Thyroid gland (tissue), 4 donors: ENCODE measurements at regions not wholly inside any gene's neighbourhood (a gene's known extent, or its start where the extent isn't known, plus 50 kb on each side); places are given as distances from the start of the nearest gene placed in this dataset.

Experiments
- DNase-seq, 2 donors: peaks; one replicate each; pipeline ENCODE4 v3.0.0-alpha.2; 2019
- H3K27ac ChIP-seq, 3 donors: fragments of 200-600 bp; sonication (generic); 1 replicate in 2 of 3; 2 replicates in 1 of 3; pipeline ENCODE4 v1.5.1; 2016 to 2019; ENCODE audit warnings: mild to moderate bottlenecking in 1 of 3, moderate library complexity in 1 of 3
- H3K27me3 ChIP-seq: fragments of 200-600 bp; sonication (generic); one replicate; pipeline ENCODE4 v1.5.1; 2019
- H3K36me3 ChIP-seq, 2 donors: fragments of 200-600 bp; sonication (generic); one replicate each; pipeline ENCODE4 v1.5.1; 2016 to 2019
- H3K4me1 ChIP-seq, 2 donors: fragments of 200-600 bp; sonication (generic); one replicate each; pipeline ENCODE4 v1.5.1; 2017 to 2019
- H3K4me3 ChIP-seq, 3 donors: fragments of 200-600 bp; sonication (generic); replicated peaks in 1 of 3; 1 replicate in 2 of 3; 2 replicates in 1 of 3; pipeline ENCODE4 v1.5.1; 2016; ENCODE audit warnings: mild to moderate bottlenecking in 1 of 3
- H3K9me3 ChIP-seq: fragments of 200-600 bp; sonication (generic); one replicate; pipeline ENCODE4 v1.5.1; 2017
- POLR2A ChIP-seq, 2 donors: fragments of 450-650 bp; IDR thresholded peaks; one replicate each; pipeline ENCODE4 v1.6.1; 2017; ENCODE audit warnings: antibody characterized with exemption in 2 of 2, mild to moderate bottlenecking in 2 of 2, moderate library complexity in 1 of 2
- WGBS, 2 donors: methylation state at CpG; one replicate each; pipeline ENCODE4 v1.1.5; 2017; 5-methylcytosine and 5-hydroxymethylcytosine counted together
- intact Hi-C: fragments of 100-400 bp; cut with DNase I; formaldehyde crosslinking; loops from one replicate; pipeline ENCODE4 v1.15.1; 2023
- TF ChIP-seq, protein P1 (sequence below), 6 experiments: fragments of 200-600 bp in 3 of 6; fragments of 450-650 bp in 3 of 6; sonication (generic) in 3 of 6; IDR thresholded peaks; one replicate each; pipeline ENCODE4 v1.5.1; 2016 to 2019; ENCODE audit warnings: antibody characterized with exemption in 6 of 6, mild to moderate bottlenecking in 2 of 6, inconsistent platforms in 1 of 6, moderate library complexity in 1 of 6

DNA sequence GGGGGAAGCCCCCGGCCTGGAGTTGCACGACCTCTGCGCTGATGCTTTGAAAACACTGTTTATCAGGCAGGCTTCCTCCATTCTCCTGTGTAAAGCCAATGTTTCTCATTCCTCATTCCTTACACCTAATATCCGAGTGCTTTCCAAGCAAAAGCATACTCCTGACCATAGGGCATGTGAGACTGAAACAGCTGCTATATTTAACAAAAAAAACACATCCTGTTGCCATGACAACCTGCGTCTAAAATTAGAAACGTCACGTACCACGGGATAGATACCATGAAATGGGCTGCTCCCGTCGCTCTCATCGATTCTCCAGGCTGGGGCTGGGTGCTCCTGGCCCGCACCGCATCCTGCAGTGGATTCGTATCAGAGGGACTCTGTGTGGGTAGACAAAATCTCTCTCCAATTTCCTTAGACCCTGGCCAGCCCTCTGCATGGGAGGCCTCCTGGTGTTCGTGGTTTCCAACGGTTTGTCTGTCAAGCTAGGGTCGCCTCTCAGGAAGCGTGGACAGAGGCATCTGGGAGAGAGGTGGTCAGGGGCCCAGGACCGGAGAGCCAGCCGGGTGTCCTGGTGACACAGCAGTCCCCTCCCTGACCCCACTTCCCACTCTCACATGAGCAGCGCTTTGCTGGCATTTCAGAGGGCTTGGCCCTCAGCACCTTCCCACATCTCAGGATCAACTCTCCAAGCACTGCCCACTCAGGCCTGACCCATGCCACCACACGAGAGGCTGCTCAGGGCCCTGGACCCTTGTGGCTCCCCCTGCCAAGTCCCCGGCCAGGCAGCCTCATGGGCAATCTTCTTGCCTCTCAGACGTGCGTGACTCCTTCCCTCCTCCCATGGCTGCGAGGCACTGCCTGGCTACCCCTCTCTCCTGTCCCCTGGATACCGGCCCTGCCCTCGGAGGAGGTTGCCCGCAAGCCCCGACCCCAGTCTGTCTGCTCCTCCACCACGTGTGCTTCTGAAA lies 268.1 kb downstream of the NDUFA10 start:
- H3K27ac ChIP-seq: no peak overlapping the region

DNA sequence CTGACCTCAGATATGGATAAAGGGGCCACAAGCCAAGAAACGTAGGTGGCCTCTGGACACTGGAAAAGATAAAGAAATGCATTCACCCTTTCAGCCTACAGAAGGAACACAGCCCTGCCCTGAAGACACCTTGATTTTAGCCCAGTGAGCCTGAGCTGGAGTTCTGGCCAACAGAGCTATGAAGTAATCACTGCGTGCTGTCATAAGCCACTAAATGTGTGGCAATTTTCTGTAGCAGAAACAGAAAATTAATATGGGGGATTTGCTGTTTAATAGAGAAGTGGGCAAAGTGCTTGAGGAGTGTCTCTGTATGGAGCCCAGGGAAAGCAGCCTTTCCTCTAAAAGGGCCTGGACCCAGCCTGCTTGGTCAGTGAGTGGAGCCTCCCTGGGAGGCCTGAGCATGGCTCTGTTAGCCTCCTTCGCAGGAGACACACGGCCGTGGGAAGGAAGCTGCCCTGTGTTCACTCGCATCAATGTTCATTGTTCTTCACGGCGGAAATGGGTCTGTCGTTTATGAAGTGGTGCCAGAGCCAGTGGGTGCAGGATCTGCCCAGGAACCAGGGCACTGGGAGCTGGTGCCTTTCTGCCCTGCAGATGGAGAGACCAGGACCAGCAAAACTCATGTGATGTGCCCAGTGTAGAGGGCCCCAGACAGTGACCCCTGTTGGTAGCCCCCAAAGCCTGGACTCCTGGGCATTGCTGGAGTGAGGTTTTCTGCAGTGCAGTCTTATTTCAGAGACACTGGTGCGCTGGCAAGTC lies 268.9 kb downstream of the NDUFA10 start:
- Histone ChIP-seq H3K36me3 (no peaks in the 10 kb centered on the region), H3K4me1 (peaks cover 0 to 11% of the 10 kb centered on the region in 2 donors), H3K9me3 (no peaks in the 10 kb centered on the region), H3K4me3 (no peak overlapping the region), H3K27me3 (no peaks in the 10 kb centered on the region), H3K27ac (no peak overlapping the region)
- 74 to 78% methylated on average over 10 of the region's 10 CpGs for WGBS, 2 donors
- DNase-seq: no peak
- TF ChIP-seq, protein P1, sequence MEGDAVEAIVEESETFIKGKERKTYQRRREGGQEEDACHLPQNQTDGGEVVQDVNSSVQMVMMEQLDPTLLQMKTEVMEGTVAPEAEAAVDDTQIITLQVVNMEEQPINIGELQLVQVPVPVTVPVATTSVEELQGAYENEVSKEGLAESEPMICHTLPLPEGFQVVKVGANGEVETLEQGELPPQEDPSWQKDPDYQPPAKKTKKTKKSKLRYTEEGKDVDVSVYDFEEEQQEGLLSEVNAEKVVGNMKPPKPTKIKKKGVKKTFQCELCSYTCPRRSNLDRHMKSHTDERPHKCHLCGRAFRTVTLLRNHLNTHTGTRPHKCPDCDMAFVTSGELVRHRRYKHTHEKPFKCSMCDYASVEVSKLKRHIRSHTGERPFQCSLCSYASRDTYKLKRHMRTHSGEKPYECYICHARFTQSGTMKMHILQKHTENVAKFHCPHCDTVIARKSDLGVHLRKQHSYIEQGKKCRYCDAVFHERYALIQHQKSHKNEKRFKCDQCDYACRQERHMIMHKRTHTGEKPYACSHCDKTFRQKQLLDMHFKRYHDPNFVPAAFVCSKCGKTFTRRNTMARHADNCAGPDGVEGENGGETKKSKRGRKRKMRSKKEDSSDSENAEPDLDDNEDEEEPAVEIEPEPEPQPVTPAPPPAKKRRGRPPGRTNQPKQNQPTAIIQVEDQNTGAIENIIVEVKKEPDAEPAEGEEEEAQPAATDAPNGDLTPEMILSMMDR (IDR thresholded peaks at IDR 0.05): no peak
- TF ChIP-seq POLR2A (IDR thresholded peaks at IDR 0.05): no peak
- intact Hi-C loops: no loop called here

More for the DNA sequence above, 268.1 kb downstream of the NDUFA10 start:
- Histone ChIP-seq H3K27me3 (no peaks in the 10 kb centered on the region), H3K4me1 (peaks cover 0 to 11% of the 10 kb centered on the region in 2 donors), H3K4me3 (no peak overlapping the region), H3K9me3 (no peaks in the 10 kb centered on the region), H3K36me3 (no peaks in the 10 kb centered on the region)
- 62 to 67% methylated on average over 30 to 31 of the region's 31 CpGs for WGBS, 2 donors
- TF ChIP-seq, protein P1 (IDR thresholded peaks at IDR 0.05): no peak
- no peak for TF ChIP-seq POLR2A (IDR thresholded peaks at IDR 0.05)
- intact Hi-C loops: no loop called here
- no peak for DNase-seq

DNA sequence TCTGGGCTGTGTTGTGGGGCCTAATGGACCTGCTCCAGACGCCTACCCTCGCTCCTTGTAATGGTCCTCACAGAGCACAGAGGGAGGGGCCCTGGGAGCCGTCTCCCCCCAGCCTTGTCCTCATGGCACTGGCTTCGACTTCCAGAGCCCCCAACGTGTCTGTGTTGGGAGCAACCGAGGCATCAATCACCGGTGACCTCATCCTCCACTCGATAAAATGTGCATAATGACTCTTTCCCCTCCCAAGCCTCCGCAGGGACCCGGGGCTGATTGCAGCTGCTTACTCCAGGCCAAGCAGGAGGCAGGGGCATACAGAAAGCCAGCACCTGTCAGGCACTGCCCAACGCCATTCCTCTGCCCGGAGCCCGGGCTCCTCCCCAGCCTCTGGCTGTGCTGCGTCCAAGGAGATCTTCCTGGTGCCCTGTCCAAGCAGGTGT lies 271.7 kb downstream of the NDUFA10 start:
- Histone ChIP-seq H3K4me3 (no peak overlapping the region), H3K4me1 (peaks cover 0 to 4% of the 10 kb centered on the region in 2 donors), H3K27me3 (no peaks in the 10 kb centered on the region), H3K9me3 (no peaks in the 10 kb centered on the region), H3K27ac (no peak overlapping the region), H3K36me3 (no peaks in the 10 kb centered on the region)
- TF ChIP-seq, protein P1 (IDR thresholded peaks at IDR 0.05): no peak
- no peak for TF ChIP-seq POLR2A (IDR thresholded peaks at IDR 0.05)
- intact Hi-C loops: no loop called here
- WGBS, 2 donors: 84 to 86% methylated on average over 14 of the region's 14 CpGs
- no peak for DNase-seq

DNA sequence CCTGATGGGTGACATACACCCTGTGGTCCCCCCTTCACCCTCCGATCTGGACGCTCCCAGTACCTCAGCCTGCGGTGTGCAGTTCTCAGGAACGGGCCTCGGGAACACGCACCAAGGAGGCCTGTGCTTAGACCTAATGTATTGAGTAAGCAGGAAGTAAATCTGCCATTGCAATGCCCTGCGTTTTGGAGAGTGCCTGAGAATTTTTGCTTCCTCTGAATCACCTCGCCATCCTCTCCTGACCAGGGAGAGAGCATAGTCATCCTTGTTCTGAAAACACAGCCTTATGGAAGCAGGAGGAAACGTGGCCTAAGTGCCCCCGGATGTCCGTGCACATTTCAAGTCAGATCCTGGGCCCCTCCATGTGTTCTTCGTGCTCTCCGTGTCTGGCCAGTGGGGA lies 272.2 kb downstream of the NDUFA10 start:
- TF ChIP-seq, protein P1 (IDR thresholded peaks at IDR 0.05): no peak
- no peak for TF ChIP-seq POLR2A (IDR thresholded peaks at IDR 0.05)
- no peaks in the 10 kb centered on the region for H3K9me3 ChIP-seq
- no peaks in the 10 kb centered on the region for H3K36me3 ChIP-seq
- 75 to 84% methylated on average over 13 of the region's 13 CpGs for WGBS, 2 donors
- DNase-seq: no peak
- intact Hi-C loops: no loop called here
- no peak overlapping the region for H3K4me3 ChIP-seq
- H3K4me1 ChIP-seq: no peaks in the 10 kb centered on the region
- H3K27ac ChIP-seq: no peak overlapping the region
- H3K27me3 ChIP-seq: no peaks in the 10 kb centered on the region
